Ovary (tissue), 3 donors: ENCODE measurements at regions not wholly inside any gene's neighbourhood (a gene's known extent, or its start where the extent isn't known, plus 50 kb on each side); places are given as distances from the start of the nearest gene placed in this dataset.

Experiments
- CTCF ChIP-seq, 3 donors: fragments of 450-650 bp in 2 of 3; fragments of 200-600 bp in 1 of 3; IDR thresholded peaks; one replicate each; pipeline versions ENCODE4 v1.5.1 to v1.8.0; 2016 to 2022; ENCODE audit warnings: antibody characterized with exemption in 3 of 3, mild to moderate bottlenecking in 1 of 3
- POLR2A ChIP-seq: fragments of 450-650 bp; IDR thresholded peaks from one replicate; pipeline ENCODE4 v1.6.1; 2017; ENCODE audit warnings: antibody characterized with exemption, mild to moderate bottlenecking, moderate library complexity
- donor health status: DM: no; HTN: no; CAD: no.

GRCh38 chr3:89966877-89967665 is 859.6 kb downstream of the EPHA3 start:
- TF ChIP-seq CTCF (IDR thresholded peaks at IDR 0.05) (no peak), POLR2A (no peak)
